ENCODE measurements at regions not wholly inside any gene's neighbourhood (a gene's known extent, or its start where the extent isn't known, plus 50 kb on each side); places are given as distances from the start of the nearest gene placed in this dataset.
"Not testable (repeated sequence)": the region's sequence is repeated elsewhere in the genome, so short reads cannot be mapped to it uniquely, and the experiment has no call there.

DNA sequence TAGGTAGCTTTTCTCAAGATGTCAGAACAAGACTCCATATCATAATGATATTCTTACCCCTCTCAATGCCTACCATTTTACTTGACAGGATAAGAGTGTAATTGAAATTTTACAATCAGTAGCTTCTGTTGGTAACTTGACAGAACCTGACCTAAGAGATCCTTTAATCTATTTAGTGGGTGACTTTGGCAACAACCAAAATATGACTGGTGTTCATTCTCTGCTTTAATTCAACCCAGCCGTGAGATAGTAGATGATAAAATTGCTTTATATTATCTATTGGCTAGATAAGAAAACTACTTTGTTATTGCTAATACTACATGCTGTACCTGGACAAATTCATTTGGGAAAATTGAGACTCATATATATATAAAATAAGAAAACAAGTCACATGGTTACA, 770.2 kb upstream of the NXPH2 start:
- no CpG with 5 or more reads among the region's 1 CpG for WGBS (ENCODE audit: insufficient coverage)
- Histone ChIP-seq H3K9me3 (ENCODE audit: control extremely low read depth in 1 of 3, control insufficient read depth in 2 of 3, insufficient read depth in 1 of 3, low read length in 2 of 3) (no peaks in the 10 kb centered on the region), H4K20me1 (ENCODE audit: control insufficient read depth, insufficient read depth, low read length, poor library complexity, severe bottlenecking) (no peaks in the 10 kb centered on the region), H3K9ac (ENCODE audit: low read length) (no peak overlapping the region), H3K27me3 (replicated peaks in 1 of 4; ENCODE audit: control extremely low read depth in 1 of 4, control insufficient read depth in 3 of 4, insufficient read depth in 4 of 4, low read length in 3 of 4) (no peaks in the 10 kb centered on the region), H3K4me2 (replicated peaks; ENCODE audit: low read depth, low read length, poor library complexity, severe bottlenecking) (no peak overlapping the region), H3K27ac (ENCODE audit: low read length in 2 of 2) (no peak overlapping the region), H3K4me3 (ENCODE audit: control extremely low read depth in 1 of 5, extremely low read depth in 1 of 5, insufficient read depth in 1 of 5, low read depth in 2 of 5, low read length in 4 of 5) (no peak overlapping the region), H2AFZ (ENCODE audit: insufficient read depth, low read depth, low read length, poor library complexity, severe bottlenecking) (no peak overlapping the region), H3K36me3 (replicated peaks in 1 of 2; ENCODE audit: control extremely low read depth in 1 of 2, control insufficient read depth in 1 of 2, extremely low read depth in 1 of 2, insufficient read depth in 2 of 2, low read length in 1 of 2) (no peaks in the 10 kb centered on the region), H3K4me1 (ENCODE audit: control insufficient read depth in 2 of 2, insufficient read depth in 2 of 2, low read length in 2 of 2) (no peaks in the 10 kb centered on the region), H3K79me2 (ENCODE audit: control insufficient read depth, insufficient read depth, low read length) (no peaks in the 10 kb centered on the region)
- ATAC-seq (ENCODE audit: low read depth) (no peak), DNase-seq (no peak)
- H3K4me1 Mint-ChIP-seq: no peaks in the 10 kb centered on the region
- intact Hi-C loops (cut with micrococcal nuclease): no loop called here
- CTCF ChIA-PET: no interaction called here
- no peak overlapping the region for H3K4me3 Mint-ChIP-seq
- no peak for TF ChIP-seq EZH2 (IDR thresholded peaks at IDR 0.05; ENCODE audit: borderline replicate concordance, insufficient read depth, low read depth, low read length, poor library complexity, severe bottlenecking)
- TF ChIP-seq, protein P1, sequence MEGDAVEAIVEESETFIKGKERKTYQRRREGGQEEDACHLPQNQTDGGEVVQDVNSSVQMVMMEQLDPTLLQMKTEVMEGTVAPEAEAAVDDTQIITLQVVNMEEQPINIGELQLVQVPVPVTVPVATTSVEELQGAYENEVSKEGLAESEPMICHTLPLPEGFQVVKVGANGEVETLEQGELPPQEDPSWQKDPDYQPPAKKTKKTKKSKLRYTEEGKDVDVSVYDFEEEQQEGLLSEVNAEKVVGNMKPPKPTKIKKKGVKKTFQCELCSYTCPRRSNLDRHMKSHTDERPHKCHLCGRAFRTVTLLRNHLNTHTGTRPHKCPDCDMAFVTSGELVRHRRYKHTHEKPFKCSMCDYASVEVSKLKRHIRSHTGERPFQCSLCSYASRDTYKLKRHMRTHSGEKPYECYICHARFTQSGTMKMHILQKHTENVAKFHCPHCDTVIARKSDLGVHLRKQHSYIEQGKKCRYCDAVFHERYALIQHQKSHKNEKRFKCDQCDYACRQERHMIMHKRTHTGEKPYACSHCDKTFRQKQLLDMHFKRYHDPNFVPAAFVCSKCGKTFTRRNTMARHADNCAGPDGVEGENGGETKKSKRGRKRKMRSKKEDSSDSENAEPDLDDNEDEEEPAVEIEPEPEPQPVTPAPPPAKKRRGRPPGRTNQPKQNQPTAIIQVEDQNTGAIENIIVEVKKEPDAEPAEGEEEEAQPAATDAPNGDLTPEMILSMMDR (IDR thresholded peaks at IDR 0.05): no peak
- POLR2A ChIA-PET: no interaction called here
- H3K27me3 Mint-ChIP-seq: no peaks in the 10 kb centered on the region
- H3K27ac Mint-ChIP-seq: no peak overlapping the region
- peaks cover 2% of the 10 kb centered on the region for H3K9me3 Mint-ChIP-seq (ENCODE audit: insufficient read depth)

DNA sequence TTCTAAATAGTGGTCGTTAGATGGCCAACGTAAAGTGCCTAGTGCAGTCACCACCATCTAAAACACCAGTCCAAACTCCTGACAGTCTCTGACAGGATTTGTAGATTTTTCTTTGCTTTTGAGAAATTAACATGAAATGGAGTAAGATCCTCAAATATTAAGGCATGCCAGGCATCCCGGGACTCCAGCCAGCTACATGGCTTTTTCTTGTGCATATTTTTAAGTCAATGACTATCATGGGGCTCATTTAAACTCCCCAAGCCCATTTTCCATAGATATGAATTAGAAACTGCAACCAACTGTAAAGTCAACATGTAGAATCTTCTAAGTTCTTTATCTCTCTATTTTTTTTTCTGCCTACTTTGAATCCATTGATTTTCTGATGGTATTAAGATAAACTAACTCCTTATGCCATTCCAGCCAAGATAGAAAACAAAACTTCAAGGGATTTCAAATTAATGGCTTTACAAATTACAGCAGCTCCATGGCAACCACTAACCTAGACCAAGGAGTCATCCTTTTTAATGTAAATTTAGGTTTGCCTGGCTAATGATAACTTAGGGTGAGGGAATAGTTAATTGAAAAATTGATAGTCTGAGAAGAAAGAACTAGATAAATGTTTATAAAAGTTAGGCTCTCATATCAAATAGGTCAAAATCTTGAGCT, 764.1 kb upstream of the NXPH2 start:
- no peak for ATAC-seq (ENCODE audit: low read depth)
- TF ChIP-seq, protein P1 (IDR thresholded peaks at IDR 0.05): no peak
- no peak for TF ChIP-seq EZH2 (IDR thresholded peaks at IDR 0.05; ENCODE audit: borderline replicate concordance, insufficient read depth, low read depth, low read length, poor library complexity, severe bottlenecking)
- no peak overlapping the region for H3K27ac Mint-ChIP-seq
- no peak overlapping the region for H3K4me3 Mint-ChIP-seq
- H3K9me3 Mint-ChIP-seq (ENCODE audit: insufficient read depth): peaks cover 6% of the 10 kb centered on the region
- DNase-seq: no peak
- H3K4me1 Mint-ChIP-seq: no peaks in the 10 kb centered on the region
- H3K27ac ChIP-seq (ENCODE audit: low read length in 2 of 2): no peak overlapping the region
- CTCF ChIA-PET: interaction anchor here (0.6 kb wide), 1 partner anchor 28 kb away, joined by 3 read pairs; no protein-coding TSS in a partner anchor
- WGBS (ENCODE audit: insufficient coverage): no CpG with 5 or more reads among the region's 3 CpGs
- no peaks in the 10 kb centered on the region for H4K20me1 ChIP-seq (ENCODE audit: control insufficient read depth, insufficient read depth, low read length, poor library complexity, severe bottlenecking)
- H2AFZ ChIP-seq (ENCODE audit: insufficient read depth, low read depth, low read length, poor library complexity, severe bottlenecking): no peak overlapping the region
- no peak overlapping the region for H3K4me3 ChIP-seq (ENCODE audit: control extremely low read depth in 1 of 5, extremely low read depth in 1 of 5, insufficient read depth in 1 of 5, low read depth in 2 of 5, low read length in 4 of 5)
- no peaks in the 10 kb centered on the region for H3K27me3 ChIP-seq (replicated peaks in 1 of 4; ENCODE audit: control extremely low read depth in 1 of 4, control insufficient read depth in 3 of 4, insufficient read depth in 4 of 4, low read length in 3 of 4)
- no peaks in the 10 kb centered on the region for H3K27me3 Mint-ChIP-seq
- no peak overlapping the region for H3K4me2 ChIP-seq (replicated peaks; ENCODE audit: low read depth, low read length, poor library complexity, severe bottlenecking)
- POLR2A ChIA-PET: no interaction called here
- no peaks in the 10 kb centered on the region for H3K9me3 ChIP-seq (ENCODE audit: control extremely low read depth in 1 of 3, control insufficient read depth in 2 of 3, insufficient read depth in 1 of 3, low read length in 2 of 3)
- no peaks in the 10 kb centered on the region for H3K4me1 ChIP-seq (ENCODE audit: control insufficient read depth in 2 of 2, insufficient read depth in 2 of 2, low read length in 2 of 2)
- H3K9ac ChIP-seq (ENCODE audit: low read length): no peak overlapping the region
- no peaks in the 10 kb centered on the region for H3K79me2 ChIP-seq (ENCODE audit: control insufficient read depth, insufficient read depth, low read length)
- intact Hi-C loops (cut with micrococcal nuclease): no loop called here
- no peaks in the 10 kb centered on the region for H3K36me3 ChIP-seq (replicated peaks in 1 of 2; ENCODE audit: control extremely low read depth in 1 of 2, control insufficient read depth in 1 of 2, extremely low read depth in 1 of 2, insufficient read depth in 2 of 2, low read length in 1 of 2)

DNA sequence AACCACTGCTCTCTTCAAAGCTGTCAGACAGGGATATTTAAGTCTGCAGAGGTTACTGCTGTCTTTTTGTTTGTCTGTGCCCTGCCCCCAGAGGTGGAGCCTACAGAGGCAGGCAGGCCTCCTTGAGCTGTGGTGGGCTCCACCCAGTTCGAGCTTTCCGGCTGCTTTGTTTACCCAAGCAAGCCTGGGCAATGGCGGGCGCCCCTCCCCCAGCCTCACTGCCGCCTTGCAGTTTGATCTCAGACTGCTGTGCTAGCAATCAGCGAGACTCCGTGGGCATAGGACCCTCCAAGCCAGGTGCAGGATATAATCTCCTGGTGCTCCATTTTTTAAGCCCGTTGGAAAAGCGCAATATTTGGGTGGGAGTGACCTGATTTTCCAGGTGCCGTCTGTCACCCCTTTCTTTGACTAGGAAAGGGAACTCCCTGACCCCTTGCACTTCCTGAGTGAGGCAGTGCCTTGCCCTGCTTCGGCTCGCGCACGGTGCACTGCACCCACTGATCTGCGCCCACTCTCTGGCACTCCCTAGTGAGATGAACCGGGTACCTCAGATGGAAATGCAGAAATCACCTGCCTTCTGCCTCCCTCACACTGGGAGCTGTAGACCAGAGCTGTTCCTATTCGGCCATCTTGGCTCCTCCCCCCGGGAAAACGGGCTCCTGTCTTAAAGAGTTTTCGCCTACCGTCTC, 758.3 kb upstream of the NXPH2 start:
- H3K9ac ChIP-seq (ENCODE audit: low read length); H2AFZ ChIP-seq (ENCODE audit: insufficient read depth, low read depth, low read length, poor library complexity, severe bottlenecking); H3K4me1 Mint-ChIP-seq; H3K9me3 Mint-ChIP-seq (ENCODE audit: insufficient read depth); H3K9me3 ChIP-seq (ENCODE audit: control extremely low read depth in 1 of 3, control insufficient read depth in 2 of 3, insufficient read depth in 1 of 3, low read length in 2 of 3); H3K4me3 Mint-ChIP-seq; H3K27ac ChIP-seq (ENCODE audit: low read length in 2 of 2); intact Hi-C loops (cut with micrococcal nuclease); H4K20me1 ChIP-seq (ENCODE audit: control insufficient read depth, insufficient read depth, low read length, poor library complexity, severe bottlenecking); H3K27me3 Mint-ChIP-seq; H3K36me3 ChIP-seq (replicated peaks in 1 of 2; ENCODE audit: control extremely low read depth in 1 of 2, control insufficient read depth in 1 of 2, extremely low read depth in 1 of 2, insufficient read depth in 2 of 2, low read length in 1 of 2); POLR2A ChIA-PET; DNase-seq; H3K27ac Mint-ChIP-seq; H3K79me2 ChIP-seq (ENCODE audit: control insufficient read depth, insufficient read depth, low read length); H3K4me1 ChIP-seq (ENCODE audit: control insufficient read depth in 2 of 2, insufficient read depth in 2 of 2, low read length in 2 of 2); H3K4me2 ChIP-seq (replicated peaks; ENCODE audit: low read depth, low read length, poor library complexity, severe bottlenecking); H3K4me3 ChIP-seq (ENCODE audit: control extremely low read depth in 1 of 5, extremely low read depth in 1 of 5, insufficient read depth in 1 of 5, low read depth in 2 of 5, low read length in 4 of 5); H3K27me3 ChIP-seq (replicated peaks in 1 of 4; ENCODE audit: control extremely low read depth in 1 of 4, control insufficient read depth in 3 of 4, insufficient read depth in 4 of 4, low read length in 3 of 4); ATAC-seq (ENCODE audit: low read depth); CTCF ChIA-PET: not testable (repeated sequence)
- WGBS (ENCODE audit: insufficient coverage): 98% methylated on average over 11 of the region's 21 CpGs

Data from B cell (primary cell).